GM13976 (cell line): ENCODE measurements at regions not wholly inside any gene's neighbourhood (a gene's known extent, or its start where the extent isn't known, plus 50 kb on each side); places are given as distances from the start of the nearest gene placed in this dataset.

Source experiments
- DNase-seq: peaks from one replicate; pipeline ENCODE4 v3.0.0; 2012; ENCODE audit warnings: low spot score
- CTCF ChIP-seq: IDR thresholded peaks from 2 replicates; pipeline ENCODE4 v1.5.1; 2012; ENCODE audit warnings: borderline replicate concordance, mild to moderate bottlenecking; ENCODE audit not compliant: insufficient read depth; ENCODE audit errors: extremely low read depth, missing control alignments, control extremely low read depth
- in situ Hi-C: fragments of 300-500 bp; cut with MboI; formaldehyde crosslinking; loops from one replicate; pipeline ENCODE4 v1.12.0; 2022; ENCODE audit warnings: low sequenced_read_pairs, mixed read lengths, inconsistent platforms; ENCODE audit not compliant: unreplicated experiment

GRCh38 chr22:48238966-48239365 is 1476.5 kb downstream of the TBC1D22A start:
- DNase-seq = no peak
- no peak for TF ChIP-seq CTCF
- in situ Hi-C loops = no loop called here

- in situ Hi-C loops = no loop called here
- TF ChIP-seq CTCF = no peak
- no peak for DNase-seq
Measured at GRCh38 chr22:48238284-48238915, 1476.0 kb downstream of the TBC1D22A start.

GRCh38 chr22:48237466-48238283 is 1475.2 kb downstream of the TBC1D22A start:
- DNase-seq = no peak
- in situ Hi-C loops = no loop called here
- no peak for TF ChIP-seq CTCF

- TF ChIP-seq CTCF = no peak
- in situ Hi-C loops = no loop called here
Measured at GRCh38 chr22:48236261-48236660, 1473.8 kb downstream of the TBC1D22A start.

GRCh38 chr22:48235744-48236143 is 1473.3 kb downstream of the TBC1D22A start:
- TF ChIP-seq CTCF = no peak
- in situ Hi-C loops = no loop called here
- DNase-seq = no peak

More at GRCh38 chr22:48236261-48236660, 1473.8 kb downstream of the TBC1D22A start:
- DNase-seq = no peak

GRCh38 chr22:48234011-48234410 is 1471.6 kb downstream of the TBC1D22A start:
- in situ Hi-C loops = no loop called here

More at GRCh38 chr22:48234011-48234410, 1471.6 kb downstream of the TBC1D22A start:
- TF ChIP-seq CTCF = no peak
- DNase-seq = no peak
